Mesodermal cell (in vitro differentiated cells): ENCODE measurements at regions not wholly inside any gene's neighbourhood (a gene's known extent, or its start where the extent isn't known, plus 50 kb on each side); places are given as distances from the start of the nearest gene placed in this dataset.

Source experiments
- H3K27ac ChIP-seq: 2 replicates; pipeline ENCODE4 v1.7.0; 2013; ENCODE audit warnings: mild to moderate bottlenecking, low read depth, low read length, moderate library complexity; ENCODE audit not compliant: severe bottlenecking
- H3K36me3 ChIP-seq: 2 replicates; pipeline ENCODE4 v1.7.1; 2013; ENCODE audit warnings: mild to moderate bottlenecking, low read length, moderate library complexity; ENCODE audit not compliant: control insufficient read depth, insufficient read depth
- H3K4me1 ChIP-seq: one replicate; pipeline ENCODE4 v1.7.1; 2013; ENCODE audit warnings: mild to moderate bottlenecking, low read length; ENCODE audit not compliant: insufficient read depth, control insufficient read depth, poor library complexity, severe bottlenecking
- H3K4me3 ChIP-seq: 2 replicates; pipeline ENCODE4 v1.7.0; 2013; ENCODE audit warnings: low read length, control low read depth, mild to moderate bottlenecking; ENCODE audit not compliant: insufficient read depth, poor library complexity, severe bottlenecking; ENCODE audit errors: extremely low read depth
- H3K9me3 ChIP-seq: 2 replicates; pipeline ENCODE4 v1.7.1; 2013; ENCODE audit warnings: mild to moderate bottlenecking, low read length, moderate library complexity; ENCODE audit not compliant: control insufficient read depth
- WGBS, 2 experiments: methylation state at CpG; one replicate each; pipeline ENCODE4 v1.1.5; 2013; ENCODE audit warnings: missing lambda C conversion rate in 2 of 2; ENCODE audit not compliant: insufficient coverage in 2 of 2; 5-methylcytosine and 5-hydroxymethylcytosine counted together

DNA sequence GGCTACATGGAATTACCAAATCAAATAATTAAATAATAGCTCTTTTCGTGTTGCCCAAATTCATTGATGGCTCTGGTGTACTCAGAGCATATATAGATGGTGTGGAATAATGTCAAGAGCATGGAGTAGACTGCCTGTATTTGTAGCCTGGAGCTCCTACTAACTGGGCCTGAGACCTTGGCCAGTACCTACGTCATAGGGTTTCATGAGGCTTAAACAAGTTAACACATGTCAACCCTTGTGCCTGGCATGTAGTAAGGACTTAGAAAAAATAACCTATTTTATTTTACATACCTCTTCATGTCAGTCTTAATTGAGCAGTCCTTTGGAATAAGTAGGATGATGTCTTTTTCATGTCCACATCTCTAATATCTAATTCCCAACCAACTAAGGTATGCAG lies 223.7 kb upstream of the DPH6 start:
- no peaks in the 10 kb centered on the region for H3K9me3 ChIP-seq
- no peaks in the 10 kb centered on the region for H3K4me1 ChIP-seq
- WGBS, 2 experiments: 83 to 100% methylated on average over 1 of the region's 2 CpGs
- H3K36me3 ChIP-seq: no peaks in the 10 kb centered on the region
- no peak overlapping the region for H3K27ac ChIP-seq
- no peak overlapping the region for H3K4me3 ChIP-seq

DNA sequence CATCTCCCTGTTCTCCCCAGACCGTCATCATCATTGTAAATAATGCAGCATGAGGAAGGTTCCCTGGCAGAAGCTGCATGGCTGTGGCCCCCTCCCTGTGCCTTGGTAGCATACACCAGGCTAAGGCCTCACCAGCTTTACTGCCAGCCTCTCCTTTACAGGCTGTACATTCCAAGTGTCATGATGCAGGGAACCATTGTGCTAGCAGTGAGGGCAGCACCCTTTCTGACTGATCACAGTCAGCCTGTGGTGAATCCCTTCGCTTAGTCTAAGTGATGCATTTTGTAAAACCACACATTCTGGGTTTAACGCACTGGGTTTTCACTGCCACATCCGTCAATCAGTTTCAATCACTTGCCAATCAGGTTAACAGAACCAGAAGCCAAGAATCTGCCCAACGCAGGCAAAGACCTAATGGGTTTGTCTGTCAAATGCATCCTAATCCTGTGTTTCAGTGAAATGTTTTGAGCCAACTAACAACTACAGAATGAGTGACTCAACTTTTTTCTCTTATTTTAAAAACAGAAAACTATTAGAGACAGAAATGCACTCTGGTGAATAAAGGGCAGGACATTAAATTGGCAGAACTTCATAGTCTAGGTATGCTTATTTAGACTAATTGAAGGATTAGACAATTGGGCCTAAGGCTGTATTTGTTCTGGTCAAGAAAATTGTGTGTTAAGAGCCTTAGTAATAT lies 225.9 kb upstream of the DPH6 start:
- no peaks in the 10 kb centered on the region for H3K36me3 ChIP-seq

DNA sequence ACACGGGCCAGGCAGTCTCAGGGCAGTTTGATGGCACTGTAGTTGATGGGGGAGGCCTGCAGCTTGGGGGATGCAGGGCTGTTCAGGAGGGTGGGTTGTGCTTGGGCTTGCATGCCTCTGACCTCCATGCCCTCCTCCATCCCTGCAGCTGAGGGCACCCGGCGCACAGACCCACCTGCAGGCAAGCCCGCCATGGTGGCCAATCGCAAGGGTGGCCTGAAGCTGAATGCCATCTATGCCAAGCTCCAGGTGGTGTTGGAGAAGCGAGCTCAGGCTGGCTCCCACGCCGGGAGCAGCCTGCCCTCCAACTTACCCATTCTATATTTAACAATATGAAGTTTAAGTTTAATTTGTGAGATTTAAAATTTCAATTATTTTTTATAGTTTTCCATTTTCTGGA lies 228.7 kb upstream of the DPH6 start:
- Histone ChIP-seq H3K27ac (no peak overlapping the region), H3K9me3 (no peaks in the 10 kb centered on the region), H3K4me1 (no peaks in the 10 kb centered on the region), H3K4me3 (no peak overlapping the region), H3K36me3 (no peaks in the 10 kb centered on the region)
- 100% methylated on average over 1 of the region's 8 CpGs; no CpG with 5 or more reads in 1 of the 2 experiments for WGBS, 2 experiments

More for the DNA sequence above, 225.9 kb upstream of the DPH6 start:
- WGBS, 2 experiments: 96 to 100% methylated on average over 3 to 4 of the region's 5 CpGs
- Histone ChIP-seq H3K27ac (no peak overlapping the region), H3K4me3 (no peak overlapping the region), H3K4me1 (no peaks in the 10 kb centered on the region), H3K9me3 (no peaks in the 10 kb centered on the region)

DNA sequence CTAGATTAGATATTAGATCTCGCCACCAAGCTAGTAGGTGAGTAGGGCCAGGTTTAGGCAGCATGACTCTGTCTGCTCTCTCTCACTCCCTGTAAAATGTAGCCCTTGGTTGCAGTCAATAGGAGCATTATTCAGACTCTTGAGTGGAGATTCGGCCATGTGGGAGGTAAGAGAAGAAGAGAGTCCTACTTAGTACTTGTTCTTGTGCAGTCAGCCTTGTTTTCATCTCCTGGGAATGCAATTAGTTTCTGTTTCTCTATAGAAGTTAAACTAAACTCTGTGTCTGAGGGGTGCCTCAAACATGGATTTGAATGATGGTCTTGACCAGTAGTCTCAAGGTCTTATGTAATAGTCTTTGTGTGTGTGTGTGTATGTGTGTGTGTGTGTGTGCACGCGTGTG lies 229.5 kb upstream of the DPH6 start:
- no peak overlapping the region for H3K4me3 ChIP-seq
- H3K36me3 ChIP-seq: no peaks in the 10 kb centered on the region
- WGBS, 2 experiments: 88 to 100% methylated on average over 1 of the region's 4 CpGs
- H3K9me3 ChIP-seq: no peaks in the 10 kb centered on the region
- H3K4me1 ChIP-seq: no peaks in the 10 kb centered on the region
- H3K27ac ChIP-seq: no peak overlapping the region

DNA sequence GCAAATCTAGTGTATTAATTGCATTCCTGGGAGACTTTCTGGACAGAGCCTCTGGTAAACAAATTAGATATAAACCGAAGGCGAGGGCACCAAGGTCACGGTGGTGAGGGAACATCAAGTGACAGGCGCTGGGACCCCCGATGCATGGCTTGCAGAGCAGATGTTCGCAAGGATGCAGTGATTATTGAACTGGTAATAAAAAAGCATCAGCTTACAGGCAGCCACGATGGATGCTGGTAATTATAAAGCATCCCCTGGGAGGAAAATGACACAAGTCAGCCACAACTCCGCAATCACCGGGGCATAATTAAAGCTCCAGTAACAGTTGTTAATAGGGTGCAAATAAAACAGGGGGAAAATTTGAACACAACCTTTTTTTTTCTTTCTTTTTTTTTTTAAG lies 231.1 kb upstream of the DPH6 start:
- Histone ChIP-seq H3K9me3 (no peaks in the 10 kb centered on the region), H3K27ac (no peak overlapping the region), H3K4me3 (no peak overlapping the region), H3K36me3 (no peaks in the 10 kb centered on the region), H3K4me1 (no peaks in the 10 kb centered on the region)
- WGBS, 2 experiments: 89 to 90% methylated on average over 6 to 7 of the region's 9 CpGs

DNA sequence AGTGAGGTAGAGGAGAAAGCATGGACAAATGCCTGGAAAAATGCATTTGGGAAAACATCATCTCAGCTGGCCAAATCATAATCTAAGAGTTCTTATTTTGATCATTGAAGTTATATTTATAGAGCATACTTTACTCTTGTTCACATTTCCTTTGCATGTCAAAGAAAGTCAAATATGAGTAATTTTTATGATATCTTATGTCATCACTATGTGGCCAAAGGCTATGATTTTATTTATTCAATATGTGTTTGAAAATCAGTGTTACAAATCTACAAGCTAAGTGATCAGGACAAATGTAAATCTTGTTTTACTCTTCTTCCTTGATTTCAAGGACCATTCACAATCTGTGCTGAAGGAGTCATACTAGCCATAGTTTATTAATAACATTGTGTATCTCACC lies 237.2 kb upstream of the DPH6 start:
- no peaks in the 10 kb centered on the region for H3K4me1 ChIP-seq
- no peak overlapping the region for H3K27ac ChIP-seq

DNA sequence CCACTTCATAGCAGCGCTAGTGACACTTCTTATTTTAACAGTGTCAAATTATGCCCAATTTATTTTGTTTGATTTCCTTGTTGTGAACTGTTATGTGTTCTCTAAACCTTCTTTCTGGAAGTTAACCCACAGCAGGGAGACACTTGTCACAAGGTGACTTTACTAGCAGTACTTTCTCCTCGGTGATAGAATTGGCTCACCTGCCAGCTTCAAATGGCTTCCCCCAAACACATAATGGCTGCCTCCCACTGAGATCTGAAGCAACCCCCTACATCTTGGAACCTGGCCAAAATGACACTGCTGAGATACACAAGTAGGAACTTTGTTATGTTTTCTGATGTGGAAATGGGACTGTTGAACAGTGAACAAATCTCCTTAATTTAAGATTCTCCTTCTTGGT lies 238.8 kb upstream of the DPH6 start:
- H3K4me3 ChIP-seq: no peak overlapping the region
- H3K4me1 ChIP-seq: no peaks in the 10 kb centered on the region
- H3K27ac ChIP-seq: no peak overlapping the region
- WGBS, 2 experiments: 25% methylated on average over 1 of the region's 2 CpGs; no CpG with 5 or more reads in 1 of the 2 experiments
- no peaks in the 10 kb centered on the region for H3K9me3 ChIP-seq
- no peaks in the 10 kb centered on the region for H3K36me3 ChIP-seq

More for the DNA sequence above, 237.2 kb upstream of the DPH6 start:
- Histone ChIP-seq H3K9me3 (no peaks in the 10 kb centered on the region), H3K36me3 (no peaks in the 10 kb centered on the region), H3K4me3 (no peak overlapping the region)

DNA sequence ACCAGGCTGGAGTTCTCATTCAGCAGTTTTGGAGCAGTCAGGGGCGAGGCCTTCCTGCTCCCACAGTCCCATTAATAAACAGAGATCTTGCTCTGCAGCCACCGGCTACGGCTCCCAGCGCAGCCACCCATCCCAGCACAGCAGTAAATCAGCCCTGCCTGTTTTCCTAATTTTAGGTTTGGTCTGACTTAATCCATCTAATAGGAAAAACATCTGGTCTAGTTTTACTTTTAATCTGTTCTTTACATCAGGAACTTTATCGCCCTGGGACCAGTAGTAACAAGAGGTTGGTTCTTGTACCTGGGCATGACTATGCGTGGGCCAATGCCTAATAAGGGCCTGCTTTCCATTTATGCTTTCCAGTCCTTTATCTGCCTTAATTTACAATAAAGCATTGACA lies 264.0 kb upstream of the DPH6 start:
- no peak overlapping the region for H3K4me3 ChIP-seq
- no peak overlapping the region for H3K27ac ChIP-seq
- H3K9me3 ChIP-seq: no peaks in the 10 kb centered on the region
- 86 to 92% methylated on average over 3 to 4 of the region's 6 CpGs for WGBS, 2 experiments
- H3K4me1 ChIP-seq: no peaks in the 10 kb centered on the region
- no peaks in the 10 kb centered on the region for H3K36me3 ChIP-seq

DNA sequence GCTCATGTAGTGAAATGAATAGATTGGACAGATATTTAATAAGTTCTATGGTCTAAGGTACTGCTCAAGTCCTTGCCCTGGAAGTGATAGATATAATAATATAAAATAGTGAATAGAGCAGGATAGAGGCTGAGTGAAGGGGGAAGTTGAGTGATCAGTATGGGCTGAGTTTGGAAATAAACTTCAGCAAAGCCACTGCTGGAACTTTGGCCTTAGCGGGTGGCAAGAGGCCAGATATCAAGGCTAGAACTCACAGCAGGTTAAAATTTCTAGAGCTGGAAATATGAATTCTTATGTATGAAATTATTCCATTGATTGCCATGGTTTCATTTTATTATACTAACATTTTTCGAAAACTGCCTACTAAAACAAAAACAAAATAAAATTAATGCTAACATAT lies 267.6 kb upstream of the DPH6 start:
- H3K9me3 ChIP-seq: no peaks in the 10 kb centered on the region
- no peaks in the 10 kb centered on the region for H3K4me1 ChIP-seq
- no peaks in the 10 kb centered on the region for H3K36me3 ChIP-seq
- no peak overlapping the region for H3K4me3 ChIP-seq
- H3K27ac ChIP-seq: no peak overlapping the region
- 100% methylated on average over 1 of the region's 2 CpGs; no CpG with 5 or more reads in 1 of the 2 experiments for WGBS, 2 experiments

DNA sequence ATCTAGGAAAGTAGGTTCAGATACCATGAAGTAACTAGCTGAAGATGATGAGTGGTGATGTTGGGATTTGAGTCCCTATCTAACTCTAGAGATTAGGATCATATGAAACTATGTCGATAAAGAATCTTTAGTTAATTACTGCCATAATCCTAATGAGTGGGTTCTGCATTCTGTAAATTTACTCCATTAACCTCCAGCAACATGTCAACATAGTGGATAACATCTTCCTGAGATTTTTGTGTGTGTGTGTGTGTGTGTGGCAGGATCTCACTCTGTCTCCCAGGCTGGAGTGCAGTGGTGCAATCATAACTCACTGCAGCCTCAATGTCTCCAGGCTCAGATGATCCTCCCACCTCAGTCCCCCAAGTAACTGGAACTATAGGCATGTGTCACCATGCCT lies 272.9 kb upstream of the DPH6 start:
- Histone ChIP-seq H3K36me3 (no peaks in the 10 kb centered on the region), H3K9me3 (no peaks in the 10 kb centered on the region), H3K27ac (no peak overlapping the region), H3K4me1 (no peaks in the 10 kb centered on the region), H3K4me3 (no peak overlapping the region)
- WGBS, 2 experiments: no CpG with 5 or more reads among the region's 1 CpG

DNA sequence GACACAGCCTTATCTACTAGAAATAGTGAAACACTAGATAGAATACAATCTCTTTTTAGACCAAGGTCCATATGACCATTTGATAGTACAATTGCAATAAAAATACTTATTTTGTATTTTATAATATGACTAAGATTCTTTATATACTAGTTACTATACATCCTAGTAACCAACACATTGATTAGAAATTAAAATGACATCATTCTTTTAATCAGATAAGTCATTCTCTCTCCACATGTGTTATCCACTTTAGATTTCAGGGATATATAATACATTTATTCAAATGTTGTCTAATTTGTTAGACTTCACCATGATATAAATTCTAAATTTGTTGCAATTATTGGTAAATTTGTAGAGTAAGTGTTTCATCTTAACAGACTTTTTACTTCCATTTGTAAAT lies 276.2 kb upstream of the DPH6 start:
- H3K4me1 ChIP-seq: no peaks in the 10 kb centered on the region
- H3K4me3 ChIP-seq: no peak overlapping the region
- no peaks in the 10 kb centered on the region for H3K36me3 ChIP-seq
- no peak overlapping the region for H3K27ac ChIP-seq
- H3K9me3 ChIP-seq: no peaks in the 10 kb centered on the region
